A549 (cell line): ENCODE measurements at regions not wholly inside any gene's neighbourhood (a gene's known extent, or its start where the extent isn't known, plus 50 kb on each side); places are given as distances from the start of the nearest gene placed in this dataset.

ENCODE experiments used
- ATAC-seq, 2 experiments: fragments of 200-7000 bp in 1 of 2; fragments of >200 bp in 1 of 2; cut with Nextera tagmentation in 1 of 2; cut with Tn5 transposase in 1 of 2; 3 replicates each; pipeline versions ENCODE4 v1.8.0 to v1.9.1; 2018 to 2020; ENCODE audit warnings: mild to moderate bottlenecking in 1 of 2, moderate library complexity in 1 of 2
- CTCF ChIA-PET: fragments of 300-600 bp; sonication (Branson Sonifier 250); formaldehyde crosslinking; extraction: SDS; loops from one replicate; lab custom pipeline; 2021; ENCODE audit warnings: antibody characterized with exemption, inconsistent platforms; lab: Yijun Ruan, JAX
- POLR2A ChIA-PET: fragments of 350-600 bp; formaldehyde crosslinking; extraction: SDS; loops from one replicate; lab custom pipeline; 2021; ENCODE audit warnings: antibody characterized with exemption, inconsistent platforms; lab: Yijun Ruan, JAX
- DNase-seq, 2 experiments: peaks; one replicate each; pipeline versions ENCODE4 v3.0.0 to v3.0.0-alpha.2; 2011 to 2016; ENCODE audit warnings: low read depth in 1 of 2, low spot score in 1 of 2
- FAIRE-seq: peaks from 2 replicates; lab custom pipeline; 2011; peaks lifted over from hg19 to GRCh38; lab: Jason Lieb, UNC
- H3K27ac ChIP-seq, 2 experiments: fragments of >200 bp; sonication (Bioruptor Twin); formaldehyde crosslinking; 3 replicates each; pipeline ENCODE4 v1.5.1; 2016 to 2017
- H3K4me1 ChIP-seq: fragments of >200 bp; sonication (Bioruptor Twin); formaldehyde crosslinking; 3 replicates; pipeline ENCODE4 v1.6.1; 2016
- H3K4me2 ChIP-seq: fragments of >200 bp; sonication (Bioruptor Twin); formaldehyde crosslinking; 3 replicates; pipeline ENCODE4 v1.6.1; 2016
- H3K4me3 ChIP-seq: fragments of >200 bp; sonication (Bioruptor Twin); formaldehyde crosslinking; 3 replicates; pipeline ENCODE4 v1.5.1; 2016
- H3K9me3 ChIP-seq: fragments of >200 bp; sonication (Bioruptor Twin); formaldehyde crosslinking; 3 replicates; pipeline ENCODE4 v1.6.1; 2016
- CBX8 ChIP-seq: fragments of 200-600 bp; sonication (generic); IDR thresholded peaks from 2 replicates; pipeline ENCODE4 v1.6.1; 2016
- CEBPB ChIP-seq, 2 experiments: fragments of >200 bp in 1 of 2; sonication (Bioruptor Twin) in 1 of 2; formaldehyde crosslinking in 1 of 2; IDR thresholded peaks; 2 replicates each; pipeline ENCODE4 v1.6.1; 2012 to 2016
- CHD2 ChIP-seq: fragments of 150-350 bp; IDR thresholded peaks from 2 replicates; pipeline ENCODE4 v1.6.1; 2014; ENCODE audit warnings: low read length; ENCODE audit not compliant: partially characterized antibody
- CHD4 ChIP-seq: fragments of 200-600 bp; sonication (generic); IDR thresholded peaks from 2 replicates; pipeline ENCODE4 v1.6.1; 2016; ENCODE audit warnings: antibody characterized with exemption, mild to moderate bottlenecking, borderline replicate concordance
- FOSL2 ChIP-seq, 2 experiments: fragments of 450-650 bp in 1 of 2; fragments of >200 bp in 1 of 2; sonication (Bioruptor Twin) in 1 of 2; formaldehyde crosslinking; IDR thresholded peaks; 2 replicates each; pipeline versions ENCODE4 v1.5.0 to v1.6.1; 2016 to 2020; ENCODE audit warnings: mild to moderate bottlenecking in 1 of 2, moderate library complexity in 1 of 2
- HOXA7 ChIP-seq: fragments of 250-450 bp; sonication (Bioruptor Pico); IDR thresholded peaks from 2 replicates; pipeline ENCODE4 v1.5.0; 2020; ENCODE audit warnings: mild to moderate bottlenecking, moderate library complexity
- HOXB13 ChIP-seq: fragments of 250-450 bp; sonication (Bioruptor Pico); IDR thresholded peaks from 2 replicates; pipeline ENCODE4 v1.5.0; 2020; ENCODE audit warnings: low read depth, mild to moderate bottlenecking, moderate library complexity
- NPAS2 ChIP-seq: fragments of 250-450 bp; sonication (Bioruptor Pico); IDR thresholded peaks from 2 replicates; pipeline ENCODE4 v1.8.0; 2022; ENCODE audit warnings: mild to moderate bottlenecking, moderate library complexity, borderline replicate concordance
- NR3C1 ChIP-seq: fragments of >200 bp; sonication (Bioruptor Twin); formaldehyde crosslinking; IDR thresholded peaks from 3 replicates; pipeline ENCODE4 v1.6.1; 2017
- RFX5 ChIP-seq: fragments of 450-650 bp; IDR thresholded peaks from 2 replicates; pipeline ENCODE4 v1.7.1; 2014; ENCODE audit warnings: antibody characterized with exemption, mild to moderate bottlenecking, moderate library complexity
- RNF2 ChIP-seq: fragments of 200-600 bp; sonication (generic); IDR thresholded peaks from 2 replicates; pipeline ENCODE4 v1.6.1; 2016; ENCODE audit warnings: low read depth, mild to moderate bottlenecking, antibody characterized with exemption, moderate library complexity, borderline replicate concordance
- TFCP2L1 ChIP-seq: fragments of 250-450 bp; sonication (Bioruptor Pico); IDR thresholded peaks from 2 replicates; pipeline ENCODE4 v1.5.0; 2021; ENCODE audit warnings: mild to moderate bottlenecking
- ZNF302 ChIP-seq: fragments of 250-450 bp; sonication (Bioruptor Pico); IDR thresholded peaks from 2 replicates; pipeline ENCODE4 v1.9.0; 2021; ENCODE audit warnings: inconsistent platforms, mild to moderate bottlenecking, moderate library complexity
- WGBS: methylation state at CpG from one replicate; pipeline ENCODE4 v1.1.6; 2017; ENCODE audit errors: missing lambda C conversion rate; 5-methylcytosine and 5-hydroxymethylcytosine counted together
- TF ChIP-seq, protein P1 (sequence below): fragments of 150-350 bp; IDR thresholded peaks from 2 replicates; pipeline ENCODE4 v1.6.1; 2014; ENCODE audit warnings: low read depth, mild to moderate bottlenecking, low read length
- TF ChIP-seq, protein P2 (sequence below): fragments of 250-450 bp; sonication (Bioruptor Pico); IDR thresholded peaks from 2 replicates; pipeline ENCODE4 v1.5.0; 2021; ENCODE audit warnings: mild to moderate bottlenecking, moderate library complexity, borderline replicate concordance
- TF ChIP-seq, protein P3 (sequence below): IDR thresholded peaks from 2 replicates; pipeline ENCODE4 v1.6.1; 2012
- TF ChIP-seq, protein P4 (sequence below): fragments of 450-650 bp; IDR thresholded peaks from 2 replicates; pipeline ENCODE4 v1.6.1; 2014; ENCODE audit warnings: antibody characterized with exemption
- TF ChIP-seq, protein P5 (sequence below): fragments of >200 bp; sonication (Bioruptor Twin); formaldehyde crosslinking; IDR thresholded peaks from 3 replicates; pipeline ENCODE4 v1.6.1; 2016
- TF ChIP-seq, protein P6 (sequence below): fragments of 250-450 bp; sonication (Bioruptor Pico); IDR thresholded peaks from 2 replicates; pipeline ENCODE4 v1.5.0; 2020; ENCODE audit warnings: low read depth, mild to moderate bottlenecking, moderate library complexity

DNA sequence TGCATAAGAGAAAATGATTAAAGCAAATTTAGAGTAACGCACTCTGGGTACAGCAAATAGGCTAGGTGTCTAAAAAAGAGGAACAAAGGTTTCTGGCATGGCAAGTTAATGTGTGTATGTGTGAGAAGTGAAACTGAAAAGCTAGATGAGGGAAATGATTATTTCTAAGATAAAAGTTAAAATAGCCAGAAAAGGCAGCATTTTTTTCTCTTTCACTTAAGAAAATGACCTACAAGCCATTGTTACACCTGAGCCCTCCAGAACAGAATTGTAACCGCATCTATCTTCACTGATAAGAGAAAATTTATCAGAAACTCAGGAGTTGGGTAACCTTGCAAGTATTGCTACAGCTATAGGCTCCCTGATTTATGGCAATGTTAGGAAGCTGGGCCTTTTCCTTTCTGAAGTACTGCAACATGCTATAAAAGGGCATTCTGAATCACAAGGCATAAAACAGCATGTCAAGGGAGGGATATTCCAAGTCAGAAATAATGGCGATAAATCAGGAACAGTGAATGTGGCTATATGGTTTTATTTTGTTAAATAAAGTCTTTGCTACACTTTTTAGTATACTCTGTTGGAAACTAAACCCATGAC, 395.3 kb downstream of the TBC1D32 start:
- Histone ChIP-seq H3K9me3 (no peaks in the 10 kb centered on the region), H3K27ac (no peak overlapping the region), H3K4me3 (no peak overlapping the region), H3K4me2 (no peak overlapping the region), H3K4me1 (no peaks in the 10 kb centered on the region)
- ATAC-seq (no peak), DNase-seq (no peak), FAIRE-seq (no peak)
- ChIA-PET CTCF (no interaction called here), POLR2A (no interaction called here)
- 60% methylated on average over 3 of the region's 3 CpGs for WGBS
- TF ChIP-seq CBX8 = no peak

DNA sequence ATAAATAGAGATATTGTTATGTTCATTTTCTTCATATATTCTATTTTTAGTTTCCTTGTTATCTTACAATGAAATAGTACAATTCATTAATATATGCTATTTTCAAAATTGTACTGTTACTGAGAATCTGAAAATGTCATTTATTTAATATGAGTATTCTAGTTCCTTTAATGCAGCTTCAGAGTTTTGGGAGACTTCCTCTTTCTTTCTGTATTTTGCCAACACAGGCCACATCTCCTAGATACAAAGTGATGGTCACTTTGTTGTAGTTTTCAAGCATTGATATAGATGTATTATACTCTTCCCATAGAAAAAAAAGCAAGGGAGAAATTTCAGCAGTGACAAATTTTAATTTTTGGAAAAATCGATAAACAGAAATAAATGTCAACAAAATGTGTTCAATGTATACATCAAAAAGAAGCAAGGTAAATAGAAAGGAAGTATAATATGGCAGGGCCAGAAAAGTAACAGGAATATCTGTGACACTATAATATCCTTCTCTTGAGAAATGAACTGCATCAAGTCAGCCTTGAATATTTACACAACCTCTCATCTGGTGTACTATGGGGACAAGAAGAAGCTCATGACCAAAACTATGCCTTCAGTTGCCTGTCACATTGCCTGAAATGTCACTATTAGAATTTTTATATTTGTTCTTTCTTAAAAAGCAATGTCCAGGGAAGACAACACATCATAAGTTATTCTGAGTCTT, 396.0 kb downstream of the TBC1D32 start:
- Histone ChIP-seq H3K4me2 (no peak overlapping the region), H3K9me3 (no peaks in the 10 kb centered on the region), H3K4me3 (no peak overlapping the region), H3K27ac (no peak overlapping the region), H3K4me1 (no peaks in the 10 kb centered on the region)
- ChIA-PET POLR2A (no interaction called here), CTCF (no interaction called here)
- TF ChIP-seq RNF2 (no peak), NPAS2 (CRISPR knock-in tag) (no peak), CBX8 (no peak), HOXA7 (CRISPR knock-in tag) (no peak), ZNF302 (no peak), TFCP2L1 (CRISPR knock-in tag) (no peak), CHD2 (no peak), CEBPB (IDR thresholded peaks at IDR 0.05) (no peak), FOSL2 (IDR thresholded peaks at IDR 0.05) (no peak), FOSL2 (CRISPR knock-in tag; IDR thresholded peaks at IDR 0.05) (no peak), HOXB13 (no peak), RFX5 (no peak)
- TF ChIP-seq, protein P1, sequence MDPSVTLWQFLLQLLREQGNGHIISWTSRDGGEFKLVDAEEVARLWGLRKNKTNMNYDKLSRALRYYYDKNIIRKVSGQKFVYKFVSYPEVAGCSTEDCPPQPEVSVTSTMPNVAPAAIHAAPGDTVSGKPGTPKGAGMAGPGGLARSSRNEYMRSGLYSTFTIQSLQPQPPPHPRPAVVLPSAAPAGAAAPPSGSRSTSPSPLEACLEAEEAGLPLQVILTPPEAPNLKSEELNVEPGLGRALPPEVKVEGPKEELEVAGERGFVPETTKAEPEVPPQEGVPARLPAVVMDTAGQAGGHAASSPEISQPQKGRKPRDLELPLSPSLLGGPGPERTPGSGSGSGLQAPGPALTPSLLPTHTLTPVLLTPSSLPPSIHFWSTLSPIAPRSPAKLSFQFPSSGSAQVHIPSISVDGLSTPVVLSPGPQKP = no peak
- TF ChIP-seq, protein P2, sequence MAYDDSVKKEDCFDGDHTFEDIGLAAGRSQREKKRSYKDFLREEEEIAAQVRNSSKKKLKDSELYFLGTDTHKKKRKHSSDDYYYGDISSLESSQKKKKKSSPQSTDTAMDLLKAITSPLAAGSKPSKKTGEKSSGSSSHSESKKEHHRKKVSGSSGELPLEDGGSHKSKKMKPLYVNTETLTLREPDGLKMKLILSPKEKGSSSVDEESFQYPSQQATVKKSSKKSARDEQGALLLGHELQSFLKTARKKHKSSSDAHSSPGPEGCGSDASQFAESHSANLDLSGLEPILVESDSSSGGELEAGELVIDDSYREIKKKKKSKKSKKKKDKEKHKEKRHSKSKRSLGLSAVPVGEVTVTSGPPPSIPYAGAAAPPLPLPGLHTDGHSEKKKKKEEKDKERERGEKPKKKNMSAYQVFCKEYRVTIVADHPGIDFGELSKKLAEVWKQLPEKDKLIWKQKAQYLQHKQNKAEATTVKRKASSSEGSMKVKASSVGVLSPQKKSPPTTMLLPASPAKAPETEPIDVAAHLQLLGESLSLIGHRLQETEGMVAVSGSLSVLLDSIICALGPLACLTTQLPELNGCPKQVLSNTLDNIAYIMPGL (CRISPR knock-in tag) = no peak
- TF ChIP-seq, protein P3, sequence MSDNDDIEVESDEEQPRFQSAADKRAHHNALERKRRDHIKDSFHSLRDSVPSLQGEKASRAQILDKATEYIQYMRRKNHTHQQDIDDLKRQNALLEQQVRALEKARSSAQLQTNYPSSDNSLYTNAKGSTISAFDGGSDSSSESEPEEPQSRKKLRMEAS = no peak
- TF ChIP-seq, protein P4, sequence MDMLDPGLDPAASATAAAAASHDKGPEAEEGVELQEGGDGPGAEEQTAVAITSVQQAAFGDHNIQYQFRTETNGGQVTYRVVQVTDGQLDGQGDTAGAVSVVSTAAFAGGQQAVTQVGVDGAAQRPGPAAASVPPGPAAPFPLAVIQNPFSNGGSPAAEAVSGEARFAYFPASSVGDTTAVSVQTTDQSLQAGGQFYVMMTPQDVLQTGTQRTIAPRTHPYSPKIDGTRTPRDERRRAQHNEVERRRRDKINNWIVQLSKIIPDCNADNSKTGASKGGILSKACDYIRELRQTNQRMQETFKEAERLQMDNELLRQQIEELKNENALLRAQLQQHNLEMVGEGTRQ = no peak
- TF ChIP-seq, protein P5, sequence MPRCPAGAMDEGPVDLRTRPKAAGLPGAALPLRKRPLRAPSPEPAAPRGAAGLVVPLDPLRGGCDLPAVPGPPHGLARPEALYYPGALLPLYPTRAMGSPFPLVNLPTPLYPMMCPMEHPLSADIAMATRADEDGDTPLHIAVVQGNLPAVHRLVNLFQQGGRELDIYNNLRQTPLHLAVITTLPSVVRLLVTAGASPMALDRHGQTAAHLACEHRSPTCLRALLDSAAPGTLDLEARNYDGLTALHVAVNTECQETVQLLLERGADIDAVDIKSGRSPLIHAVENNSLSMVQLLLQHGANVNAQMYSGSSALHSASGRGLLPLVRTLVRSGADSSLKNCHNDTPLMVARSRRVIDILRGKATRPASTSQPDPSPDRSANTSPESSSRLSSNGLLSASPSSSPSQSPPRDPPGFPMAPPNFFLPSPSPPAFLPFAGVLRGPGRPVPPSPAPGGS = no peak
- no peak for DNase-seq
- no peak for ATAC-seq
- FAIRE-seq = no peak
- 4% methylated on average over 1 of the region's 1 CpG for WGBS

DNA sequence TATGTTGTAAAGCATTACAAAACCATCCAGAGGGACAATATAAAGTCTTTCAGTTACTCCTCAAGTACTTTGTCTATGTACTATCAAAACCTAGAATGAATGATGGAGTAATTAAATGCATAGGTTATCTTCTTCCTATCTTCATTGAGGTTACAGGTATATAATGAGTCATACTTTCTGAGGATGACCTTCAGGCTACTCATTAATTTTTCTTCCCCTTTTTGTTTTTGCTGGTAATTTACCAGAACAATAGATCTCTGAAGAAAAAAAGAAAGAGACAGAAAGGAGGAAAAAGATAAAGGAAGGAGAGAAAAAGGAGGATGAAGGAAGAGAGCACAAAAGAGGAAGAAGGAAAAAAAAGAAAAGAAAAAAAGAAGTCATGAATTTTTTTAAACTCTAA, 398.4 kb downstream of the TBC1D32 start:
- no peaks in the 10 kb centered on the region for H3K9me3 ChIP-seq
- no peak overlapping the region for H3K27ac ChIP-seq
- CTCF ChIA-PET = no interaction called here
- H3K4me3 ChIP-seq = no peak overlapping the region
- H3K4me2 ChIP-seq = no peak overlapping the region
- TF ChIP-seq NPAS2 (CRISPR knock-in tag) = no peak
- no peak for TF ChIP-seq CHD4
- no peak for TF ChIP-seq NR3C1
- TF ChIP-seq, protein P6, sequence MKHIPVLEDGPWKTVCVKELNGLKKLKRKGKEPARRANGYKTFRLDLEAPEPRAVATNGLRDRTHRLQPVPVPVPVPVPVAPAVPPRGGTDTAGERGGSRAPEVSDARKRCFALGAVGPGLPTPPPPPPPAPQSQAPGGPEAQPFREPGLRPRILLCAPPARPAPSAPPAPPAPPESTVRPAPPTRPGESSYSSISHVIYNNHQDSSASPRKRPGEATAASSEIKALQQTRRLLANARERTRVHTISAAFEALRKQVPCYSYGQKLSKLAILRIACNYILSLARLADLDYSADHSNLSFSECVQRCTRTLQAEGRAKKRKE = no peak
- FAIRE-seq = no peak
- no peak for DNase-seq
- POLR2A ChIA-PET = no interaction called here
- ATAC-seq = no peak
- no peaks in the 10 kb centered on the region for H3K4me1 ChIP-seq
